Caco-2 (cell line): ENCODE measurements at regions not wholly inside any gene's neighbourhood (a gene's known extent, or its start where the extent isn't known, plus 50 kb on each side); places are given as distances from the start of the nearest gene placed in this dataset.

Experiments used
- BruUV-seq: library from RNA; stranded (reverse); fragments of 400-500 nt; replicated peaks from 2 replicates; lab custom pipeline; 2021; lab: Mats Ljungman, UMichigan
- CTCF ChIA-PET: fragments of 300-600 bp; sonication (Branson Sonifier 250); formaldehyde crosslinking; loops from one replicate; lab custom pipeline; 2022; ENCODE audit warnings: antibody characterized with exemption; lab: Charles Lee
- POLR2A ChIA-PET: fragments of 300-600 bp; sonication (Branson Sonifier 250); formaldehyde crosslinking; loops from one replicate; lab custom pipeline; 2022; ENCODE audit warnings: antibody characterized with exemption; lab: Charles Lee
- DNase-seq, 2 experiments: peaks; one replicate each; pipeline versions ENCODE4 v3.0.0 to v3.0.0-alpha.2; 2020 to 2022
- H3K27me3 ChIP-seq: replicated peaks from 2 replicates; pipeline ENCODE4 v1.6.0; 2011; ENCODE audit warnings: low read length; ENCODE audit not compliant: control insufficient read depth, insufficient read depth
- H3K36me3 ChIP-seq: 2 replicates; pipeline ENCODE4 v1.5.1; 2011; ENCODE audit warnings: low read length; ENCODE audit not compliant: control insufficient read depth, insufficient read depth
- H3K4me1 ChIP-seq: fragments of 250-450 bp; sonication (Bioruptor Pico); 2 replicates; pipeline ENCODE4 v1.5.1; 2020; ENCODE audit warnings: mild to moderate bottlenecking
- H3K4me3 ChIP-seq: 2 replicates; pipeline ENCODE4 v1.5.1; 2011; ENCODE audit warnings: low read depth, mild to moderate bottlenecking, control low read depth, low read length
- H3K9me3 ChIP-seq: fragments of 250-450 bp; sonication (Bioruptor Pico); 2 replicates; pipeline ENCODE4 v1.5.1; 2020; ENCODE audit warnings: mild to moderate bottlenecking, moderate library complexity
- H3K27ac Mint-ChIP-seq: one replicate; pipeline ENCODE4 v1.8.0; 2022; ENCODE audit warnings: mixed read lengths; ENCODE audit not compliant: unreplicated experiment
- H3K27me3 Mint-ChIP-seq: one replicate; pipeline ENCODE4 v1.8.0; 2022; ENCODE audit warnings: mixed read lengths; ENCODE audit not compliant: insufficient read depth, unreplicated experiment
- H3K36me3 Mint-ChIP-seq: one replicate; pipeline ENCODE4 v1.8.0; 2022; ENCODE audit warnings: mild to moderate bottlenecking, mixed read lengths; ENCODE audit not compliant: insufficient read depth, unreplicated experiment
- H3K4me1 Mint-ChIP-seq: one replicate; pipeline ENCODE4 v1.8.0; 2022; ENCODE audit warnings: low read depth, mixed read lengths; ENCODE audit not compliant: unreplicated experiment
- H3K4me3 Mint-ChIP-seq: one replicate; pipeline ENCODE4 v1.8.0; 2022; ENCODE audit warnings: mild to moderate bottlenecking, moderate library complexity, mixed read lengths; ENCODE audit not compliant: unreplicated experiment
- H3K9me3 Mint-ChIP-seq: one replicate; pipeline ENCODE4 v1.8.0; 2022; ENCODE audit warnings: mixed read lengths; ENCODE audit not compliant: unreplicated experiment
- intact Hi-C: fragments of 100-400 bp; cut with micrococcal nuclease; formaldehyde crosslinking; loops from one replicate; pipeline ENCODE4 v1.10.0; 2022; ENCODE audit not compliant: unreplicated experiment
- TF ChIP-seq, protein P1 (sequence below), 2 experiments: fragments of 200-600 bp in 1 of 2; IDR thresholded peaks; 1 replicate in 1 of 2; 2 replicates in 1 of 2; pipeline versions ENCODE4 v1.5.1 to v1.8.0; 2011 to 2022; ENCODE audit warnings: antibody characterized with exemption in 1 of 2, control low read depth in 1 of 2, inconsistent platforms in 1 of 2, low read depth in 1 of 2, low read length in 1 of 2, mild to moderate bottlenecking in 1 of 2, moderate library complexity in 1 of 2; ENCODE audit not compliant: insufficient read depth in 1 of 2, severe bottlenecking in 1 of 2, unreplicated experiment in 1 of 2

DNA sequence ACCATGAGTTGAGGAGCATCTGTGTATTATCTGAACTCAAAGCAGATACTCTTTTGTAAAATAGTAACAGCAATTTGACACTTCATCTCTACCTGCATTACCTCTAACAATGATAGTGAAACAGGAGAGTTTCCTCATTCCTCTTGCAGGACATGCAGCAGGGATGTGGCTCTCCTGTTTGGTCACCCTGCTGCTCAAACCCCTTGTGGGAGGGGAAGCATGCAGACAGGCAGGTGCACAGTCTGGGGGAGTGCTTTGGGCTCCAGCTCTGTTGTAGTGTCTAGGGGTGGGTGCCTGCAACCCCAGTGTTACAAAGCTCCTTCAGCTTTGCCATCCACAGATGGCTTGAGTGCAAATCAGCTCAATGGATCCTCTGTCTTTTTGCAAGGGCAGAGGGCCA is 827.6 kb downstream of the DACH1 start:
- TF ChIP-seq, protein P1, sequence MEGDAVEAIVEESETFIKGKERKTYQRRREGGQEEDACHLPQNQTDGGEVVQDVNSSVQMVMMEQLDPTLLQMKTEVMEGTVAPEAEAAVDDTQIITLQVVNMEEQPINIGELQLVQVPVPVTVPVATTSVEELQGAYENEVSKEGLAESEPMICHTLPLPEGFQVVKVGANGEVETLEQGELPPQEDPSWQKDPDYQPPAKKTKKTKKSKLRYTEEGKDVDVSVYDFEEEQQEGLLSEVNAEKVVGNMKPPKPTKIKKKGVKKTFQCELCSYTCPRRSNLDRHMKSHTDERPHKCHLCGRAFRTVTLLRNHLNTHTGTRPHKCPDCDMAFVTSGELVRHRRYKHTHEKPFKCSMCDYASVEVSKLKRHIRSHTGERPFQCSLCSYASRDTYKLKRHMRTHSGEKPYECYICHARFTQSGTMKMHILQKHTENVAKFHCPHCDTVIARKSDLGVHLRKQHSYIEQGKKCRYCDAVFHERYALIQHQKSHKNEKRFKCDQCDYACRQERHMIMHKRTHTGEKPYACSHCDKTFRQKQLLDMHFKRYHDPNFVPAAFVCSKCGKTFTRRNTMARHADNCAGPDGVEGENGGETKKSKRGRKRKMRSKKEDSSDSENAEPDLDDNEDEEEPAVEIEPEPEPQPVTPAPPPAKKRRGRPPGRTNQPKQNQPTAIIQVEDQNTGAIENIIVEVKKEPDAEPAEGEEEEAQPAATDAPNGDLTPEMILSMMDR (IDR thresholded peaks at IDR 0.05; ENCODE audit: insufficient read depth in 1 of 2, low read depth in 1 of 2, low read length in 1 of 2, severe bottlenecking in 1 of 2, unreplicated experiment in 1 of 2): no peak
- no peaks in the 10 kb centered on the region for H3K36me3 Mint-ChIP-seq
- peaks cover 11% of the 10 kb centered on the region for H3K4me1 ChIP-seq
- H3K27me3 Mint-ChIP-seq: no peaks in the 10 kb centered on the region
- POLR2A ChIA-PET: no interaction called here
- H3K4me3 Mint-ChIP-seq: no peak overlapping the region
- peaks cover 27% of the 10 kb centered on the region for H3K9me3 Mint-ChIP-seq
- H3K27ac Mint-ChIP-seq: peak overlapping the region; percentile 29
- H3K4me1 Mint-ChIP-seq: peaks cover 11% of the 10 kb centered on the region
- BruUV-seq: no TSS peak
- H3K9me3 ChIP-seq: no peaks in the 10 kb centered on the region
- no peak for DNase-seq
- no peaks in the 10 kb centered on the region for H3K36me3 ChIP-seq
- H3K27me3 ChIP-seq: no peaks in the 10 kb centered on the region
- no peak overlapping the region for H3K4me3 ChIP-seq
- CTCF ChIA-PET: no interaction called here
- intact Hi-C loops: no loop called here

DNA sequence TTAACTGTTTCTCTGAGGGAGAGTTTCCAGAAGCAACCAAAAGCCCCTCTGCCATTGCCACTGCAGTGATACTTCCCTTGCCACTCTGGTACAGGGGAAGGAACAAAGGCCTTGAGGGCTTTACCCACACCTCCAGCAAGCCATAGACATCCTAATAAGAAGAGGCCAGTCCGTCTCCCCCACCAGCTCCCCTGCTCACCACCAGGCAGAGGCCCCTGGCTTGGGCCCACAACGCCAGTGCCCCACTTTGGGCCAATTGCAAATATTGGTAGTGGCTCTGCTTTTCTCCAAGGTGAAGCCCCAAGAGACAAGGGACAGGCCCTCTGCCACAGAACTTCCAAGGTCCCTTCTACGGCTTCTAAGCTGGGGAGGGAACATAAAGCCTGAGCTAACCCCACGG is 833.0 kb downstream of the DACH1 start:
- Histone ChIP-seq H3K27me3 (no peaks in the 10 kb centered on the region), H3K36me3 (peaks cover 2% of the 10 kb centered on the region; the same call in 1 of the 2 replicates), H3K4me3 (no peak overlapping the region), H3K9me3 (peaks cover 32% of the 10 kb centered on the region), H3K4me1 (peaks cover 28% of the 10 kb centered on the region)
- BruUV-seq: no TSS peak
- TF ChIP-seq, protein P1 (IDR thresholded peaks at IDR 0.05; ENCODE audit: insufficient read depth in 1 of 2, low read depth in 1 of 2, low read length in 1 of 2, severe bottlenecking in 1 of 2, unreplicated experiment in 1 of 2): no peak
- H3K4me3 Mint-ChIP-seq: no peak overlapping the region
- peaks cover 17% of the 10 kb centered on the region for H3K36me3 Mint-ChIP-seq
- no peak overlapping the region for H3K27ac Mint-ChIP-seq
- H3K27me3 Mint-ChIP-seq: no peaks in the 10 kb centered on the region
- H3K4me1 Mint-ChIP-seq: peaks cover 23% of the 10 kb centered on the region
- CTCF ChIA-PET: no interaction called here
- intact Hi-C loops: no loop called here
- POLR2A ChIA-PET: no interaction called here
- DNase-seq: no peak
- H3K9me3 Mint-ChIP-seq: peaks cover 54% of the 10 kb centered on the region

DNA sequence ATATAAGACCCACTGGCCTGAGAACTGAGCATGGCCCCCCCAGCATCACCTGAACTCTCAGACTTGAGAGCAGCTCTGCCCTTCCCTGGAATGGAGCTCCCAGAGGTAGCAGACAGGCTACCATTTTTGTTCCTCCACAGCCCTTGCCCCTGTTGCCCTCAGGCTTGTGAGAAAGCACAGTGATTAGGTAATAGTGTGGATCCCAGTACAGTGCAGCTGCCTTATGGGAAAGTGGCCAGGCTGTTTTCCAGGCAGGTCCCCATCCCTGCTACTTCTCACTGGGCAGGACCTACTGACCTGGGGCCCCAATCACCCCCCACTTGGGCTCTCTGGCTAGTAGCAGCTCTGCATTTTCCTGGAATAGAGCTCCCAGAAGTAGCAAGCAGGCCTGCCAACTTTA is 834.0 kb downstream of the DACH1 start:
- Mint-ChIP-seq H3K36me3 (peaks cover 27% of the 10 kb centered on the region), H3K27me3 (no peaks in the 10 kb centered on the region), H3K4me1 (peaks cover 23% of the 10 kb centered on the region), H3K9me3 (peaks cover 63% of the 10 kb centered on the region), H3K4me3 (no peak overlapping the region), H3K27ac (no peak overlapping the region)
- no peaks in the 10 kb centered on the region for H3K27me3 ChIP-seq
- intact Hi-C loops: no loop called here
- peaks cover 28% of the 10 kb centered on the region for H3K4me1 ChIP-seq
- no peak for DNase-seq
- no TSS peak for BruUV-seq
- peaks cover 42% of the 10 kb centered on the region for H3K9me3 ChIP-seq
- POLR2A ChIA-PET: no interaction called here
- CTCF ChIA-PET: no interaction called here
- TF ChIP-seq, protein P1 (IDR thresholded peaks at IDR 0.05; ENCODE audit: insufficient read depth in 1 of 2, low read depth in 1 of 2, low read length in 1 of 2, severe bottlenecking in 1 of 2, unreplicated experiment in 1 of 2): no peak
- no peak overlapping the region for H3K4me3 ChIP-seq
- peaks cover 2% of the 10 kb centered on the region; the same call in 1 of the 2 replicates for H3K36me3 ChIP-seq
